B cell (primary cell): ENCODE measurements at regions not wholly inside any gene's neighbourhood (a gene's known extent, or its start where the extent isn't known, plus 50 kb on each side); places are given as distances from the start of the nearest gene placed in this dataset.

Experiments used
- EZH2 ChIP-seq: IDR thresholded peaks from 2 replicates; pipeline ENCODE4 v1.6.1; 2012; ENCODE audit warnings: borderline replicate concordance, low read depth, mild to moderate bottlenecking, moderate library complexity, low read length; ENCODE audit not compliant: insufficient read depth, poor library complexity, severe bottlenecking
- TF ChIP-seq, protein P1 (sequence below): fragments of 200-600 bp; IDR thresholded peaks from one replicate; pipeline ENCODE4 v1.8.0; 2022; ENCODE audit warnings: antibody characterized with exemption, mild to moderate bottlenecking

DNA sequence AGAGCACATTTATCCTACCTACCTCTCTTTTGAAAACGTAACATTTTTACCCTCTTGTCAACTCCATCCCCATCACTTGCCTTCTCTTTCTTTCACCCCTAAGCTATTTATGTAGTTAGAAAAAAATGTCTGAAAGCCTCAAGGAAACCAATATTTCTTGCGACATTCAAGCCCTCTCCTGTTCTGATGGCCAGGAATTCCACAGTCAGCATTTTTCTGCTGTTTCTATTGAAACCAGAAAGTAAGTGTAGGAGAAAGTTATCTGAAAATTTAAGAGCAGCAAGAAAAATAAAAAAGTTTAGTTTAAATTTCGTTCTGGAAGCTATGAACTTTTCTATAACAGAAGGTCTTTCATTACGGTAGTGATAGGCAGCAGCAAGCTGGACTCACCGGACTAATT, 247.6 kb upstream of the PBX1 start:
- TF ChIP-seq, protein P1, sequence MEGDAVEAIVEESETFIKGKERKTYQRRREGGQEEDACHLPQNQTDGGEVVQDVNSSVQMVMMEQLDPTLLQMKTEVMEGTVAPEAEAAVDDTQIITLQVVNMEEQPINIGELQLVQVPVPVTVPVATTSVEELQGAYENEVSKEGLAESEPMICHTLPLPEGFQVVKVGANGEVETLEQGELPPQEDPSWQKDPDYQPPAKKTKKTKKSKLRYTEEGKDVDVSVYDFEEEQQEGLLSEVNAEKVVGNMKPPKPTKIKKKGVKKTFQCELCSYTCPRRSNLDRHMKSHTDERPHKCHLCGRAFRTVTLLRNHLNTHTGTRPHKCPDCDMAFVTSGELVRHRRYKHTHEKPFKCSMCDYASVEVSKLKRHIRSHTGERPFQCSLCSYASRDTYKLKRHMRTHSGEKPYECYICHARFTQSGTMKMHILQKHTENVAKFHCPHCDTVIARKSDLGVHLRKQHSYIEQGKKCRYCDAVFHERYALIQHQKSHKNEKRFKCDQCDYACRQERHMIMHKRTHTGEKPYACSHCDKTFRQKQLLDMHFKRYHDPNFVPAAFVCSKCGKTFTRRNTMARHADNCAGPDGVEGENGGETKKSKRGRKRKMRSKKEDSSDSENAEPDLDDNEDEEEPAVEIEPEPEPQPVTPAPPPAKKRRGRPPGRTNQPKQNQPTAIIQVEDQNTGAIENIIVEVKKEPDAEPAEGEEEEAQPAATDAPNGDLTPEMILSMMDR: no peak
- TF ChIP-seq EZH2: no peak
